MM.1S (cell line): ENCODE measurements at regions not wholly inside any gene's neighbourhood (a gene's known extent, or its start where the extent isn't known, plus 50 kb on each side); places are given as distances from the start of the nearest gene placed in this dataset.

Experiments used
- CTCF ChIP-seq: fragments of 300-600 bp; sonication (generic); IDR thresholded peaks from 2 replicates; pipeline ENCODE4 v1.5.1; 2016; ENCODE audit warnings: antibody characterized with exemption, low read length, mixed read lengths
- EZH2 ChIP-seq: fragments of 300-600 bp; sonication (generic); optimal IDR thresholded peaks from 2 replicates; pipeline ENCODE3; 2017; ENCODE audit warnings: low read depth, mild to moderate bottlenecking, antibody characterized with exemption, low read length, mixed read lengths
- EZH2phosphoT487 ChIP-seq: fragments of 300-600 bp; sonication (generic); IDR thresholded peaks from 2 replicates; pipeline ENCODE4 v1.6.1; 2018; ENCODE audit warnings: antibody characterized with exemption, low read length

- no peak for TF ChIP-seq CTCF
- no peak for TF ChIP-seq EZH2phosphoT487
- no peak for TF ChIP-seq EZH2
Observed at GRCh38 chr2:56127010-56127409, 56.8 kb upstream of the CCDC85A start.
